Uterus (tissue), 3 donors: ENCODE measurements at regions not wholly inside any gene's neighbourhood (a gene's known extent, or its start where the extent isn't known, plus 50 kb on each side); places are given as distances from the start of the nearest gene placed in this dataset.

Experiments
- DNase-seq, 2 donors: peaks; one replicate each; pipeline ENCODE4 v3.0.0-alpha.2; 2019 to 2020
- H3K27ac ChIP-seq, 2 donors: fragments of 200-600 bp; sonication (generic); 1 replicate in 1 of 2; 2 replicates in 1 of 2; pipeline ENCODE4 v1.5.1; 2016 to 2018
- H3K27me3 ChIP-seq, 2 donors: fragments of 200-600 bp; sonication (generic); one replicate each; pipeline ENCODE4 v1.5.1; 2018 to 2019; ENCODE audit warnings: control low read depth in 1 of 2
- H3K36me3 ChIP-seq, 2 donors: fragments of 200-600 bp; sonication (generic); one replicate each; pipeline ENCODE4 v1.5.1; 2019; ENCODE audit warnings: control low read depth in 1 of 2
- H3K4me1 ChIP-seq, 2 donors: fragments of 200-600 bp; sonication (generic); one replicate each; pipeline ENCODE4 v1.5.1; 2018 to 2019; ENCODE audit warnings: control low read depth in 1 of 2
- H3K4me3 ChIP-seq, 2 donors: fragments of 200-600 bp; sonication (generic); 1 replicate in 1 of 2; 2 replicates in 1 of 2; pipeline ENCODE4 v1.5.1; 2018 to 2019; ENCODE audit warnings: mild to moderate bottlenecking in 1 of 2
- H3K9me3 ChIP-seq, 2 donors: fragments of 200-600 bp; sonication (generic); one replicate each; pipeline ENCODE4 v1.5.1; 2019; ENCODE audit warnings: control low read depth in 1 of 2
- CTCF ChIP-seq, 4 experiments: fragments of 200-600 bp in 2 of 4; fragments of 450-650 bp in 2 of 4; sonication (generic) in 2 of 4; IDR thresholded peaks; one replicate each; pipeline ENCODE4 v1.5.1; 2016 to 2019; ENCODE audit warnings: antibody characterized with exemption in 4 of 4, mild to moderate bottlenecking in 2 of 4, moderate library complexity in 1 of 4
- POLR2A ChIP-seq, 2 donors: fragments of 450-650 bp; IDR thresholded peaks; one replicate each; pipeline ENCODE4 v1.6.1; 2016; ENCODE audit warnings: antibody characterized with exemption in 2 of 2, mild to moderate bottlenecking in 1 of 2, moderate library complexity in 1 of 2
- intact Hi-C: fragments of 100-400 bp; cut with DNase I; formaldehyde crosslinking; loops from one replicate; pipeline ENCODE4 v1.15.1; 2023; ENCODE audit warnings: low total_unique reads
- donor health status: DM: yes; HTN: yes; CAD: no.

GRCh38 chr14:46053221-46053620, 598.4 kb downstream of the RPL10L start:
- H3K9me3 ChIP-seq: no peaks in the 10 kb centered on the region
- TF ChIP-seq CTCF (IDR thresholded peaks at IDR 0.05): no peak
- TF ChIP-seq POLR2A (IDR thresholded peaks at IDR 0.05): no peak
- intact Hi-C loops: no loop called here
- no peaks in the 10 kb centered on the region for H3K27me3 ChIP-seq
- no peak overlapping the region for H3K4me3 ChIP-seq
- DNase-seq: no peak
- H3K27ac ChIP-seq: no peak overlapping the region
- no peaks in the 10 kb centered on the region for H3K4me1 ChIP-seq
- peaks cover 0 to 5% of the 10 kb centered on the region in 2 donors for H3K36me3 ChIP-seq

- peaks cover 0 to 5% of the 10 kb centered on the region in 2 donors for H3K36me3 ChIP-seq
- H3K9me3 ChIP-seq: no peaks in the 10 kb centered on the region
- H3K4me3 ChIP-seq: no peak overlapping the region
- H3K27me3 ChIP-seq: no peaks in the 10 kb centered on the region
- TF ChIP-seq CTCF (IDR thresholded peaks at IDR 0.05) (no peak), POLR2A (IDR thresholded peaks at IDR 0.05) (no peak)
- intact Hi-C loops: no loop called here
- no peak overlapping the region for H3K27ac ChIP-seq
- no peak for DNase-seq
- H3K4me1 ChIP-seq: no peaks in the 10 kb centered on the region
These were observed 599.8 kb downstream of the RPL10L start for GRCh38 chr14:46051796-46052195.

- TF ChIP-seq CTCF (IDR thresholded peaks at IDR 0.05) (no peak), POLR2A (IDR thresholded peaks at IDR 0.05) (no peak)
- no peak overlapping the region for H3K27ac ChIP-seq
- DNase-seq: no peak
- intact Hi-C loops: no loop called here
- H3K4me1 ChIP-seq: no peaks in the 10 kb centered on the region
- H3K9me3 ChIP-seq: no peaks in the 10 kb centered on the region
- H3K27me3 ChIP-seq: no peaks in the 10 kb centered on the region
- H3K36me3 ChIP-seq: peaks cover 0 to 5% of the 10 kb centered on the region in 2 donors
- H3K4me3 ChIP-seq: no peak overlapping the region
These were observed 603.5 kb downstream of the RPL10L start for GRCh38 chr14:46048127-46048526.

- intact Hi-C loops: no loop called here
- Histone ChIP-seq H3K36me3 (no peaks in the 10 kb centered on the region), H3K27ac (no peak overlapping the region), H3K27me3 (no peaks in the 10 kb centered on the region), H3K4me1 (no peaks in the 10 kb centered on the region), H3K4me3 (no peak overlapping the region), H3K9me3 (no peaks in the 10 kb centered on the region)
- no peak for TF ChIP-seq POLR2A (IDR thresholded peaks at IDR 0.05)
- TF ChIP-seq CTCF (IDR thresholded peaks at IDR 0.05): no peak
- DNase-seq: no peak
These were observed 615.5 kb downstream of the RPL10L start for GRCh38 chr14:46036099-46036498.

- Histone ChIP-seq H3K36me3 (no peaks in the 10 kb centered on the region), H3K9me3 (no peaks in the 10 kb centered on the region), H3K4me1 (no peaks in the 10 kb centered on the region), H3K27ac (no peak overlapping the region), H3K27me3 (no peaks in the 10 kb centered on the region), H3K4me3 (no peak overlapping the region)
- intact Hi-C loops: no loop called here
- TF ChIP-seq POLR2A (IDR thresholded peaks at IDR 0.05) (no peak), CTCF (IDR thresholded peaks at IDR 0.05) (no peak)
- no peak for DNase-seq
These were observed 617.3 kb downstream of the RPL10L start for GRCh38 chr14:46034305-46034704.
